ENCODE measurements at regions not wholly inside any gene's neighbourhood (a gene's known extent, or its start where the extent isn't known, plus 50 kb on each side); places are given as distances from the start of the nearest gene placed in this dataset.

DNA sequence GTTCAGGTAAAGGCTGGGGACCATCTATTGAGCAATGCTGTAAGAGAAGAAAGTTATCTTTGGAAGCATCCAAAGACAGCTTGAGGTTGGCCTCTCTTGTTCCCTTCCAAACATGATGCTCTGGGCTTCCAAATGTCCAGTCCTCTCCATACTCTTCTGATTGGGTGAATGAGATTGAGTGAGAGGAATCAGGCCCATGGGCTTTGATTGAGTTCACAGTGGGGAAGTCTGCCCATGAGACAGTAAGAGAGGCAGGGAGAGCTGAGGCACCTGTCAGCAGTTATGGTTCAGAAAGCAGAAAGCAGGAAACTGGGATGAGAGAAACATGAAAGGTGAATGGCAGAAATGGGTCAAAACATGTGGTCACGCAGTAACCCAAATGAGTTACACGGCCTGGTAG, 1006.9 kb downstream of the VRK1 start (continued):
- TF ChIP-seq, protein P1, sequence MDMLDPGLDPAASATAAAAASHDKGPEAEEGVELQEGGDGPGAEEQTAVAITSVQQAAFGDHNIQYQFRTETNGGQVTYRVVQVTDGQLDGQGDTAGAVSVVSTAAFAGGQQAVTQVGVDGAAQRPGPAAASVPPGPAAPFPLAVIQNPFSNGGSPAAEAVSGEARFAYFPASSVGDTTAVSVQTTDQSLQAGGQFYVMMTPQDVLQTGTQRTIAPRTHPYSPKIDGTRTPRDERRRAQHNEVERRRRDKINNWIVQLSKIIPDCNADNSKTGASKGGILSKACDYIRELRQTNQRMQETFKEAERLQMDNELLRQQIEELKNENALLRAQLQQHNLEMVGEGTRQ (IDR thresholded peaks at IDR 0.05; ENCODE audit: low read depth, low read length), result no peak
- TF ChIP-seq CEBPB (IDR thresholded peaks at IDR 0.05; ENCODE audit: low read depth, low read length) (no peak), MXI1 (IDR thresholded peaks at IDR 0.05; ENCODE audit: borderline replicate concordance, low read depth, low read length) (no peak)

DNA sequence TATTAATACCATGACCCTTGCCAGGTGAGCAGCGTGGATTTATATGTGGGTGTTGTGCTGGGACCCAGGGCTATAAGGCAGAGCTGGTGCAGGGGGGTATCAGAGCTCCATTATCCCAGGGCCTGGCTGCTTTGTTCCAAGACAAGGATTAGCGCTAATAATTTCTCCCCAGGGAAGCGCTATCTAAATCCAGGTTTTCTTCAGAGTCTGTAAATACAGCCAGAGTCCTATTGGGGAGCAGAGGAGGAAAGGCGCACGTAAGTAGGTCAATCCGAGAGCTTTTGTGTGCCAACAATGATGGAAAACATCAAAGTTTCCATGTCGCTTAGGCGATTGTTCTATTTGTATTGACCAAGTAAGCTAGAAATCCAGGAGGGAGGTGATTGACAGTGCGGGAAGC, 1009.7 kb downstream of the VRK1 start:
- POLR2A ChIA-PET (ENCODE audit: unreplicated experiment), result no interaction called here
- H3K18ac ChIP-seq (ENCODE audit: low read depth, low read length), result no peak overlapping the region
- no CpG with 5 or more reads among the region's 9 CpGs for WGBS, 2 experiments (ENCODE audit: extremely low coverage in 2 of 2, insufficient read length in 1 of 2)
- TF ChIP-seq CEBPB (IDR thresholded peaks at IDR 0.05; ENCODE audit: low read depth, low read length) (no peak), POLR2A (IDR thresholded peaks at IDR 0.05; ENCODE audit: low read depth, low read length) (no peak), RAD21 (IDR thresholded peaks at IDR 0.05; ENCODE audit: low read length) (no peak), CHD1 (IDR thresholded peaks at IDR 0.05; ENCODE audit: low read depth, low read length) (no peak), MXI1 (IDR thresholded peaks at IDR 0.05; ENCODE audit: borderline replicate concordance, low read depth, low read length) (no peak), BHLHE40 (IDR thresholded peaks at IDR 0.05; ENCODE audit: low read depth, low read length) (no peak), RCOR1 (IDR thresholded peaks at IDR 0.05; ENCODE audit: insufficient replicate concordance, low read length) (no peak), NFE2L2 (IDR thresholded peaks at IDR 0.05; ENCODE audit: low read depth, low read length) (no peak), SMC3 (IDR thresholded peaks at IDR 0.05; ENCODE audit: low read depth, low read length) (no peak), RFX5 (IDR thresholded peaks at IDR 0.05; ENCODE audit: low read depth, low read length) (no peak)
- TF ChIP-seq, protein P2, sequence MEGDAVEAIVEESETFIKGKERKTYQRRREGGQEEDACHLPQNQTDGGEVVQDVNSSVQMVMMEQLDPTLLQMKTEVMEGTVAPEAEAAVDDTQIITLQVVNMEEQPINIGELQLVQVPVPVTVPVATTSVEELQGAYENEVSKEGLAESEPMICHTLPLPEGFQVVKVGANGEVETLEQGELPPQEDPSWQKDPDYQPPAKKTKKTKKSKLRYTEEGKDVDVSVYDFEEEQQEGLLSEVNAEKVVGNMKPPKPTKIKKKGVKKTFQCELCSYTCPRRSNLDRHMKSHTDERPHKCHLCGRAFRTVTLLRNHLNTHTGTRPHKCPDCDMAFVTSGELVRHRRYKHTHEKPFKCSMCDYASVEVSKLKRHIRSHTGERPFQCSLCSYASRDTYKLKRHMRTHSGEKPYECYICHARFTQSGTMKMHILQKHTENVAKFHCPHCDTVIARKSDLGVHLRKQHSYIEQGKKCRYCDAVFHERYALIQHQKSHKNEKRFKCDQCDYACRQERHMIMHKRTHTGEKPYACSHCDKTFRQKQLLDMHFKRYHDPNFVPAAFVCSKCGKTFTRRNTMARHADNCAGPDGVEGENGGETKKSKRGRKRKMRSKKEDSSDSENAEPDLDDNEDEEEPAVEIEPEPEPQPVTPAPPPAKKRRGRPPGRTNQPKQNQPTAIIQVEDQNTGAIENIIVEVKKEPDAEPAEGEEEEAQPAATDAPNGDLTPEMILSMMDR (conservative IDR thresholded peaks at IDR 0.05; ENCODE audit: low read depth, low read length), result no peak
- TF ChIP-seq, protein P1 (IDR thresholded peaks at IDR 0.05; ENCODE audit: low read depth, low read length), result no peak
- TF ChIP-seq, protein P3, sequence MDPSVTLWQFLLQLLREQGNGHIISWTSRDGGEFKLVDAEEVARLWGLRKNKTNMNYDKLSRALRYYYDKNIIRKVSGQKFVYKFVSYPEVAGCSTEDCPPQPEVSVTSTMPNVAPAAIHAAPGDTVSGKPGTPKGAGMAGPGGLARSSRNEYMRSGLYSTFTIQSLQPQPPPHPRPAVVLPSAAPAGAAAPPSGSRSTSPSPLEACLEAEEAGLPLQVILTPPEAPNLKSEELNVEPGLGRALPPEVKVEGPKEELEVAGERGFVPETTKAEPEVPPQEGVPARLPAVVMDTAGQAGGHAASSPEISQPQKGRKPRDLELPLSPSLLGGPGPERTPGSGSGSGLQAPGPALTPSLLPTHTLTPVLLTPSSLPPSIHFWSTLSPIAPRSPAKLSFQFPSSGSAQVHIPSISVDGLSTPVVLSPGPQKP (IDR thresholded peaks at IDR 0.05; ENCODE audit: borderline replicate concordance, low read depth, low read length), result no peak

More for the DNA sequence above, 1009.7 kb downstream of the VRK1 start:
- H3K79me1 ChIP-seq (ENCODE audit: low read depth in 1 of 2, low read length in 2 of 2), result no peaks in the 10 kb centered on the region
- dilution Hi-C loops (cut with HindIII; ENCODE audit: low sequenced_read_pairs, unreplicated experiment), result no loop called here
- no peak overlapping the region for H2AFZ ChIP-seq (replicated peaks; ENCODE audit: low read length, poor library complexity)
- no peak overlapping the region for H2AK5ac ChIP-seq (ENCODE audit: low read depth, low read length)
- H2BK15ac ChIP-seq (ENCODE audit: low read depth, low read length), result no peak overlapping the region
- no peak overlapping the region for H3K56ac ChIP-seq (ENCODE audit: extremely low read depth, insufficient read depth, low read length)
- BruUV-seq (replicated peaks), result no TSS peak
- no peaks in the 10 kb centered on the region for H4K20me1 ChIP-seq (ENCODE audit: insufficient read depth, low read length)
- H3K4ac ChIP-seq (ENCODE audit: low read depth, low read length), result no peak overlapping the region
- DNase-seq (no peak), ATAC-seq (ENCODE audit: low read depth) (no peak)
- H2BK20ac ChIP-seq (ENCODE audit: low read depth, low read length), result no peak overlapping the region
- H3K4me3 ChIP-seq (ENCODE audit: insufficient read depth, low read depth, low read length), result no peak overlapping the region
- H3K14ac ChIP-seq (replicated peaks; ENCODE audit: low read depth, low read length), result no peak overlapping the region
- H4K8ac ChIP-seq (ENCODE audit: low read depth in 2 of 2, low read length in 2 of 2), result no peak overlapping the region
- no peak overlapping the region for H3K23ac ChIP-seq (ENCODE audit: low read depth, low read length)
- H2BK5ac ChIP-seq (ENCODE audit: low read depth, low read length, poor library complexity, severe bottlenecking), result no peak overlapping the region
- no peak overlapping the region for H4K5ac ChIP-seq (ENCODE audit: low read depth, low read length)
- H3K27ac ChIP-seq (ENCODE audit: insufficient read depth, low read length), result no peak overlapping the region
- no peaks in the 10 kb centered on the region for H3K27me3 ChIP-seq (ENCODE audit: control insufficient read depth, insufficient read depth, low read length)
- H2AK9ac ChIP-seq (replicated peaks; ENCODE audit: low read depth, low read length, poor library complexity), result no peak overlapping the region
- intact Hi-C loops (cut with micrococcal nuclease), result no loop called here
- no peak overlapping the region for H3K4me2 ChIP-seq (ENCODE audit: low read depth, low read length)
- H3K4me1 ChIP-seq (ENCODE audit: control insufficient read depth, insufficient read depth, low read length), result no peaks in the 10 kb centered on the region
- H4K91ac ChIP-seq (ENCODE audit: insufficient read depth, low read depth, low read length), result no peak overlapping the region
- peaks cover 19% of the 10 kb centered on the region for H3K9me3 ChIP-seq (ENCODE audit: control insufficient read depth, insufficient read depth, low read length)
- no peaks in the 10 kb centered on the region for H3K36me3 ChIP-seq (ENCODE audit: control insufficient read depth, insufficient read depth, low read length)
- in situ Hi-C loops (cut with MboI; ENCODE audit: low sequenced_read_pairs), result no loop called here
- H3K9me1 ChIP-seq (ENCODE audit: insufficient read depth, low read length), result no peaks in the 10 kb centered on the region
- H2BK120ac ChIP-seq (ENCODE audit: low read depth, low read length), result no peak overlapping the region
- H3K9ac ChIP-seq (ENCODE audit: low read depth, low read length), result no peak overlapping the region
- CTCF ChIA-PET, result no interaction called here

Data from IMR-90 (cell line).